ENCODE measurements at regions not wholly inside any gene's neighbourhood (a gene's known extent, or its start where the extent isn't known, plus 50 kb on each side); places are given as distances from the start of the nearest gene placed in this dataset.

GRCh38 chr16:86448306-86448890 lies 61.9 kb upstream of the FOXF1 start:
- TF ChIP-seq EZH2 (IDR thresholded peaks at IDR 0.05; ENCODE audit: borderline replicate concordance, low read length), result no peak
- TF ChIP-seq CTCF (conservative IDR thresholded peaks at IDR 0.05 in 1 of 2, IDR thresholded peaks at IDR 0.05 in 1 of 2; ENCODE audit: extremely low read depth in 1 of 2, insufficient read depth in 1 of 2, low read depth in 1 of 2, low read length in 2 of 2), result no peak
